HepG2 (cell line): ENCODE measurements at regions not wholly inside any gene's neighbourhood (a gene's known extent, or its start where the extent isn't known, plus 50 kb on each side); places are given as distances from the start of the nearest gene placed in this dataset.

Source experiments
- ATAC-seq: fragments of 200-7000 bp; cut with Tn5 transposase; 3 replicates; pipeline ENCODE4 v1.9.1; 2020; ENCODE audit warnings: mild to moderate bottlenecking, moderate library complexity
- BruUV-seq: library from RNA; stranded (reverse); fragments of 400-500 nt; replicated peaks from 2 replicates; lab custom pipeline; 2021; lab: Mats Ljungman, UMichigan
- CTCF ChIA-PET: fragments of 300-600 bp; formaldehyde crosslinking; extraction: SDS; loops from one replicate; lab custom pipeline; 2021; ENCODE audit warnings: low total read pairs, inconsistent platforms, low intra/inter-chr PET ratio; lab: Yijun Ruan, JAX
- POLR2A ChIA-PET: fragments of 350-600 bp; sonication (Branson Sonifier 250); formaldehyde crosslinking; loops from one replicate; lab custom pipeline; 2020; ENCODE audit warnings: antibody characterized with exemption, inconsistent platforms; lab: Yijun Ruan, JAX
- DNase-seq: peaks from one replicate; pipeline ENCODE4 v3.0.0-alpha.2; 2015; ENCODE audit warnings: low spot score
- FAIRE-seq: peaks from 3 replicates; lab custom pipeline; 2011; peaks lifted over from hg19 to GRCh38; lab: Jason Lieb, UNC
- H2AFZ ChIP-seq: one replicate; pipeline ENCODE4 v1.6.1; 2011; ENCODE audit warnings: low read length, inconsistent platforms
- H3K27ac ChIP-seq: fragments of 300-600 bp; 3 replicates; pipeline ENCODE4 v1.8.0; 2011; ENCODE audit warnings: mixed run types, mild to moderate bottlenecking, mixed read lengths, low read length, inconsistent platforms; ENCODE audit not compliant: insufficient read depth; ENCODE audit errors: extremely low read length
- H3K27me3 ChIP-seq, 2 experiments: fragments of 200-600 bp in 1 of 2; 2 replicates in 1 of 2; 3 replicates in 1 of 2; pipeline versions ENCODE4 v1.6.0 to v1.8.0; 2011; ENCODE audit warnings: low read length in 2 of 2, mild to moderate bottlenecking in 2 of 2, moderate library complexity in 2 of 2, inconsistent platforms in 1 of 2; ENCODE audit not compliant: insufficient read depth in 2 of 2, control insufficient read depth in 1 of 2
- H3K36me3 ChIP-seq, 2 experiments: fragments of 200-600 bp in 1 of 2; replicated peaks in 1 of 2; 2 replicates in 1 of 2; 3 replicates in 1 of 2; pipeline versions ENCODE4 v1.5.1 to v1.8.0; 2011; ENCODE audit warnings: low read length in 2 of 2, inconsistent platforms in 1 of 2; ENCODE audit not compliant: insufficient read depth in 2 of 2, control insufficient read depth in 1 of 2
- H3K4me1 ChIP-seq: 2 replicates; pipeline ENCODE4 v1.5.1; 2012; ENCODE audit warnings: low read length, inconsistent platforms; ENCODE audit not compliant: insufficient read depth
- H3K4me2 ChIP-seq: 2 replicates; pipeline ENCODE4 v1.6.0; 2011; ENCODE audit warnings: low read depth, low read length, inconsistent platforms
- H3K4me3 ChIP-seq, 3 experiments: fragments of 200-600 bp in 1 of 3; sonication (generic), shearing (Covaris generic) in 1 of 3; replicated peaks in 1 of 3; 2 replicates each; pipeline ENCODE4 v1.5.1; 2011 to 2016; ENCODE audit warnings: low read length in 3 of 3, inconsistent platforms in 2 of 3, low read depth in 2 of 3, mild to moderate bottlenecking in 2 of 3, control low read depth in 1 of 3, mixed read lengths in 1 of 3; ENCODE audit not compliant: insufficient read depth in 1 of 3
- H3K79me2 ChIP-seq: one replicate; pipeline ENCODE4 v1.6.1; 2011; ENCODE audit warnings: low read length, inconsistent platforms; ENCODE audit not compliant: insufficient read depth
- H3K9ac ChIP-seq: 2 replicates; pipeline ENCODE4 v1.6.0; 2011; ENCODE audit warnings: mild to moderate bottlenecking, low read depth, low read length, inconsistent platforms; ENCODE audit not compliant: insufficient read depth
- H3K9me3 ChIP-seq: 2 replicates; pipeline ENCODE4 v1.5.1; 2012; ENCODE audit warnings: mild to moderate bottlenecking, low read length
- H4K20me1 ChIP-seq: 2 replicates; pipeline ENCODE4 v1.6.0; 2011; ENCODE audit warnings: inconsistent platforms, mild to moderate bottlenecking, low read length, moderate library complexity; ENCODE audit not compliant: insufficient read depth
- TRIM24 ChIP-seq: sonication (generic); formaldehyde crosslinking; IDR thresholded peaks from 2 replicates; pipeline ENCODE4 v1.8.0; 2022; ENCODE audit warnings: mild to moderate bottlenecking, missing genetic modification reagents
- ZNF776 ChIP-seq: sonication (generic); formaldehyde crosslinking; IDR thresholded peaks from 2 replicates; pipeline ENCODE4 v1.4.0; 2020; ENCODE audit warnings: mild to moderate bottlenecking, missing genetic modification reagents
- WGBS: methylation state at CpG from one replicate; pipeline ENCODE4 v1.1.6; 2017; ENCODE audit warnings: low lambda C conversion rate; 5-methylcytosine and 5-hydroxymethylcytosine counted together
- in situ Hi-C: cut with HindIII; loops from 2 replicates; pipeline ENCODE4 v1.10.0; 2017; ENCODE audit warnings: low pct_unique_long_range_greater_than_20kb; ENCODE audit not compliant: extremely low pct_ligation_motif_present
- intact Hi-C: fragments of 100-400 bp; cut with micrococcal nuclease; formaldehyde crosslinking; loops from one replicate; pipeline ENCODE4 v1.10.0; 2022; ENCODE audit not compliant: unreplicated experiment
- TF ChIP-seq, protein P1 (sequence below): sonication (generic); formaldehyde crosslinking; IDR thresholded peaks from 2 replicates; pipeline ENCODE4 v1.5.0; 2020; ENCODE audit warnings: missing genetic modification reagents
- TF ChIP-seq, protein P2 (sequence below): sonication (generic); formaldehyde crosslinking; IDR thresholded peaks from 2 replicates; pipeline ENCODE4 v1.8.1; 2022; ENCODE audit warnings: mild to moderate bottlenecking, missing genetic modification reagents
- TF ChIP-seq, protein P3 (sequence below): sonication (generic); formaldehyde crosslinking; IDR thresholded peaks from 2 replicates; pipeline ENCODE4 v1.5.1; 2020; ENCODE audit warnings: mild to moderate bottlenecking, missing genetic modification reagents, moderate library complexity

DNA sequence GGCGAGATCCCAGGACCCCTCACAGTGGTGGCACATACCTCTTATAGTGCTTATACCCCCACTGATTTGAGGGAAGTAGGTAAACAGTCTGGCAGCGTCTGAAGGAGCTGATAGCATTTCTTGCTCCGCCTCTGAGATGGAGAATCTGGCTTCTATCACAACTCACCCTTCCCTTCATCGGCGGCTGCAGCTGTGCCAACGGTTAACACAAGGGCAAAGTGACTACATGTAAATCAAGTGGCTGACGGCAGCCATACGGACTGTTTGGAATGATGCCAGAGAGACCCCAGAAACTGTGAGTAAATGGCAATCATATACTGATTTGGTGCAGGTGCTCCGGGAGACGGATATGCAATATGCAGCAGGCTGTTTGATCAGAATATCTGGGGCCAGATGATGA lies 66.8 kb upstream of the UNC13C start (continued):
- TF ChIP-seq, protein P1, sequence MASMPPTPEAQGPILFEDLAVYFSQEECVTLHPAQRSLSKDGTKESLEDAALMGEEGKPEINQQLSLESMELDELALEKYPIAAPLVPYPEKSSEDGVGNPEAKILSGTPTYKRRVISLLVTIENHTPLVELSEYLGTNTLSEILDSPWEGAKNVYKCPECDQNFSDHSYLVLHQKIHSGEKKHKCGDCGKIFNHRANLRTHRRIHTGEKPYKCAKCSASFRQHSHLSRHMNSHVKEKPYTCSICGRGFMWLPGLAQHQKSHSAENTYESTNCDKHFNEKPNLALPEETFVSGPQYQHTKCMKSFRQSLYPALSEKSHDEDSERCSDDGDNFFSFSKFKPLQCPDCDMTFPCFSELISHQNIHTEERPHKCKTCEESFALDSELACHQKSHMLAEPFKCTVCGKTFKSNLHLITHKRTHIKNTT (CRISPR knock-in tag) = no peak
- TF ChIP-seq, protein P2, sequence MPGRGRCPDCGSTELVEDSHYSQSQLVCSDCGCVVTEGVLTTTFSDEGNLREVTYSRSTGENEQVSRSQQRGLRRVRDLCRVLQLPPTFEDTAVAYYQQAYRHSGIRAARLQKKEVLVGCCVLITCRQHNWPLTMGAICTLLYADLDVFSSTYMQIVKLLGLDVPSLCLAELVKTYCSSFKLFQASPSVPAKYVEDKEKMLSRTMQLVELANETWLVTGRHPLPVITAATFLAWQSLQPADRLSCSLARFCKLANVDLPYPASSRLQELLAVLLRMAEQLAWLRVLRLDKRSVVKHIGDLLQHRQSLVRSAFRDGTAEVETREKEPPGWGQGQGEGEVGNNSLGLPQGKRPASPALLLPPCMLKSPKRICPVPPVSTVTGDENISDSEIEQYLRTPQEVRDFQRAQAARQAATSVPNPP = no peak
- TF ChIP-seq ZNF776 (CRISPR knock-in tag) = no peak

DNA sequence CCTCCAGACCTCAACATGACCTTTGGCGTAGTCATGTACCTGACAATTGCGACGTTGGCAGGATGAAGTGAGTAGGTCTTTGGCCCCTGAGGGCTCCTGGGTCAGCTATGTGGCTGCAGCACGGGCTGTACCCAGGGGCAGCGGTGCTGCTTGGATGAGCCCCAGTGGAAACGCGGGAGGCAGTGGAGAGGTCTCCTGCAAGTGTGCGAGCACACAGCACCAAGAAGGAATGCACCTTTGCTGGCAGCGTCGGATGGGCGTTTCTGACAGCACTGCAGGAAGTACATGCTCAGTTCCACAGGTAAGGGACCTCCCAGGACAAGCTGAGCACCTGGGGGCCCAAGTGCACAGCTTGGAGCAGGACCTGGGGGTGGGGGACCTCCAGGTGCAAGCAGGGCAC lies 67.4 kb upstream of the UNC13C start:
- intact Hi-C loops (no loop called here), in situ Hi-C loops (no loop called here)
- H3K27ac ChIP-seq = no peak overlapping the region
- H3K9me3 ChIP-seq = no peaks in the 10 kb centered on the region
- no peaks in the 10 kb centered on the region for H3K79me2 ChIP-seq
- ChIA-PET CTCF (no interaction called here), POLR2A (interaction anchor here (1.3 kb wide), 1 partner anchor 80 kb away, joined by 4 read pairs; no protein-coding TSS in a partner anchor)
- no peak overlapping the region for H3K9ac ChIP-seq
- H3K36me3 ChIP-seq = no peaks in the 10 kb centered on the region
- no TSS peak for BruUV-seq
- 84% methylated on average over 11 of the region's 11 CpGs for WGBS
- TF ChIP-seq TRIM24 (CRISPR knock-in tag) = no peak
- TF ChIP-seq, protein P3, sequence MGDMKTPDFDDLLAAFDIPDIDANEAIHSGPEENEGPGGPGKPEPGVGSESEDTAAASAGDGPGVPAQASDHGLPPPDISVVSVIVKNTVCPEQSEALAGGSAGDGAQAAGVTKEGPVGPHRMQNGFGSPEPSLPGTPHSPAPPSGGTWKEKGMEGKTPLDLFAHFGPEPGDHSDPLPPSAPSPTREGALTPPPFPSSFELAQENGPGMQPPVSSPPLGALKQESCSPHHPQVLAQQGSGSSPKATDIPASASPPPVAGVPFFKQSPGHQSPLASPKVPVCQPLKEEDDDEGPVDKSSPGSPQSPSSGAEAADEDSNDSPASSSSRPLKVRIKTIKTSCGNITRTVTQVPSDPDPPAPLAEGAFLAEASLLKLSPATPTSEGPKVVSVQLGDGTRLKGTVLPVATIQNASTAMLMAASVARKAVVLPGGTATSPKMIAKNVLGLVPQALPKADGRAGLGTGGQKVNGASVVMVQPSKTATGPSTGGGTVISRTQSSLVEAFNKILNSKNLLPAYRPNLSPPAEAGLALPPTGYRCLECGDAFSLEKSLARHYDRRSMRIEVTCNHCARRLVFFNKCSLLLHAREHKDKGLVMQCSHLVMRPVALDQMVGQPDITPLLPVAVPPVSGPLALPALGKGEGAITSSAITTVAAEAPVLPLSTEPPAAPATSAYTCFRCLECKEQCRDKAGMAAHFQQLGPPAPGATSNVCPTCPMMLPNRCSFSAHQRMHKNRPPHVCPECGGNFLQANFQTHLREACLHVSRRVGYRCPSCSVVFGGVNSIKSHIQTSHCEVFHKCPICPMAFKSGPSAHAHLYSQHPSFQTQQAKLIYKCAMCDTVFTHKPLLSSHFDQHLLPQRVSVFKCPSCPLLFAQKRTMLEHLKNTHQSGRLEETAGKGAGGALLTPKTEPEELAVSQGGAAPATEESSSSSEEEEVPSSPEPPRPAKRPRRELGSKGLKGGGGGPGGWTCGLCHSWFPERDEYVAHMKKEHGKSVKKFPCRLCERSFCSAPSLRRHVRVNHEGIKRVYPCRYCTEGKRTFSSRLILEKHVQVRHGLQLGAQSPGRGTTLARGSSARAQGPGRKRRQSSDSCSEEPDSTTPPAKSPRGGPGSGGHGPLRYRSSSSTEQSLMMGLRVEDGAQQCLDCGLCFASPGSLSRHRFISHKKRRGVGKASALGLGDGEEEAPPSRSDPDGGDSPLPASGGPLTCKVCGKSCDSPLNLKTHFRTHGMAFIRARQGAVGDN (CRISPR knock-in tag) = peak; percentile 32; the same call in 1 of the 2 replicates
- no peak overlapping the region for H3K4me3 ChIP-seq
- peaks cover 19% of the 10 kb centered on the region for H3K4me1 ChIP-seq
- no peak overlapping the region for H3K4me2 ChIP-seq
- FAIRE-seq (no peak), DNase-seq (no peak), ATAC-seq (no peak)
- H2AFZ ChIP-seq = no peak overlapping the region
- no peaks in the 10 kb centered on the region for H3K27me3 ChIP-seq
- H4K20me1 ChIP-seq = no peaks in the 10 kb centered on the region
